ENCODE measurements at regions not wholly inside any gene's neighbourhood (a gene's known extent, or its start where the extent isn't known, plus 50 kb on each side); places are given as distances from the start of the nearest gene placed in this dataset.
"Not testable (repeated sequence)": the region's sequence is repeated elsewhere in the genome, so short reads cannot be mapped to it uniquely, and the experiment has no call there.

DNA sequence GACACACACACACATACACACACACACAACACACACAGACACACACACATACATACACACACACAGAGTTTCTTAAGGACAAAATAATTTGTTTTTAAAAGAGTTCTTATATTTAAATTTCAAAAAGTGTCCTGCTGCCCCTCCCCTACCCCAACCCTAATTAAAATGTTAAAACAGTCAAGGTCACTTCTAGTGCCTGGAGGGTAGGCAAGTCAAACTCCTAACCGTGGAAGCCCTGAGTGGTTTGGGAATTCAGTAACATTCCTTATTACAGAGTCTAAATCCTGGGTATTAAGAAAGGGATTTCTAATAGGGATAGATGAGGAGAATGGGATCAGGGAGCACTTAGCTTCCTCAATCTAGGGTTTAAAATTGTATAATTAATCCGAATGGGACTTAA is 403.6 kb upstream of the NFIA start:
- no peaks in the 10 kb centered on the region for H3K27me3 ChIP-seq
- no peaks in the 10 kb centered on the region for H3K36me3 ChIP-seq
- DNase-seq = no peak
- H3K4me3 ChIP-seq = no peak overlapping the region
- no peaks in the 10 kb centered on the region for H3K9me3 ChIP-seq

DNA sequence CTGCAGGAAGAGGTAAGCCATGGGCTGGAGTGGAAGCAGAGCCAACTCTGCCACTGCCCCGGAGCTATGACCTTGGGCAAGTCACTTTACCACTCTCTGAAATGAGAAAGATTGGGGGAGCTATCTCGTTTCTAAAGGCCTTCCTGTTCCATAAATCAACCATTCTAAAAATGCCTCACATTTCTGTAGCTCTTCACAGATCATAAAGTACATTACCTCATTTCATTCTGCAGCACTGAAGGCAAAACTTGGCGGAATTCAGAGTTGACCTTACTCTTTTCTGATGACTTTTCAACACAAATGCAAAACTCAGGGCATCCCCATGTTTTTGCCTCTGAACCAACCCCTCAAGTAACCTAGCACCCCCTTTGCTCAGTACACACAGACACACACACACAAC is 404.0 kb upstream of the NFIA start:
- H3K27me3 ChIP-seq = no peaks in the 10 kb centered on the region
- H3K9me3 ChIP-seq = no peaks in the 10 kb centered on the region
- H3K36me3 ChIP-seq = no peaks in the 10 kb centered on the region
- no peak for DNase-seq
- no peak overlapping the region for H3K4me3 ChIP-seq

GRCh38 chr1:60672449-60672848 is 409.9 kb upstream of the NFIA start:
- Histone ChIP-seq H3K27me3 (no peaks in the 10 kb centered on the region), H3K9me3 (no peaks in the 10 kb centered on the region), H3K36me3 (no peaks in the 10 kb centered on the region), H3K4me3 (no peak overlapping the region)
- DNase-seq = no peak

DNA sequence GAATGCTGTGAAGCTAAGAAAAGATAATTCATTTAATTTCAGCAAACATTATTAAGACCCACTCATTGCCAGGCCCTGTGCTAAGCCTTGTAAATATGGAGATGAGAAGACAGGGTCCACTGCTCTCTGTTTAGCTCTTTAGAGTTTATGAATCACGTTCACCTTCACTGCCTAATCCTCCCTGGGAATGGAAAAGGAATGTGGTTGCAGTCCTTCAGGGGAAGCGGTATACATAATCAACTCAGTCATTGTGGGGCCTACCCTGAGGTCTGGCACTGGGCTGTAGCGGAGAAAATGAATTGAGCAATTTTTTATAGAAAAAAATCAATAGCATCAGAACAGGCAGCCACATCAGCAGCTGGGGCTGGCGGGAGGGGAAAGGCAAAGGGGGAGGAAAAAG is 412.1 kb upstream of the NFIA start:
- Histone ChIP-seq H3K4me3 (no peak overlapping the region), H3K9me3 (no peaks in the 10 kb centered on the region), H3K36me3 (no peaks in the 10 kb centered on the region), H3K27me3 (no peaks in the 10 kb centered on the region)
- no peak for DNase-seq

- no peak for DNase-seq
- H3K36me3 ChIP-seq = no peaks in the 10 kb centered on the region
- no peaks in the 10 kb centered on the region for H3K9me3 ChIP-seq
- H3K4me3 ChIP-seq = no peak overlapping the region
- no peaks in the 10 kb centered on the region for H3K27me3 ChIP-seq
Measured at GRCh38 chr1:60668585-60668984, 413.8 kb upstream of the NFIA start.

DNA sequence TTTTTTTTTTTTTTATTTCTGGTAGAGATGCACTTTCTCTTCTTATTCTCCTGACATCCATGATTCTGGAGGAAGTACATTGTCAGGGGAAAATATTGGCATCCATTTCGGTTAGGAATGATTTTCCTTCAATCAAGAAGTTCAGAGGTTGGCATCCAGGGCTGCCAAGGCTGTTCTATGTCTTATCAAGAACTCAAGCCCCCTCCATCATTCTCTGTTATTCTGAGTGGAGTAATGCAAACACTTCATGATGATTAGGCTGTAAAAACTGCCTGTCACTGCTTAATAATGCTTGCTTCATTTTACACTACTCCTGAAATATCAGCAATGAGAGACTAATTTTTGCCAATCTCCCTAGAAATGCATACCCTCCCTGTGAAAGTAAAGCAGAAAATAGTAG is 417.1 kb upstream of the NFIA start:
- H3K36me3 ChIP-seq = no peaks in the 10 kb centered on the region
- no peak for DNase-seq
- no peaks in the 10 kb centered on the region for H3K9me3 ChIP-seq
- H3K4me3 ChIP-seq = no peak overlapping the region
- no peaks in the 10 kb centered on the region for H3K27me3 ChIP-seq

- Histone ChIP-seq H3K36me3 (no peaks in the 10 kb centered on the region), H3K27me3 (no peaks in the 10 kb centered on the region), H3K9me3 (no peaks in the 10 kb centered on the region), H3K4me3 (no peak overlapping the region)
- no peak for DNase-seq
Measured at GRCh38 chr1:60664086-60664625, 418.2 kb upstream of the NFIA start.

DNA sequence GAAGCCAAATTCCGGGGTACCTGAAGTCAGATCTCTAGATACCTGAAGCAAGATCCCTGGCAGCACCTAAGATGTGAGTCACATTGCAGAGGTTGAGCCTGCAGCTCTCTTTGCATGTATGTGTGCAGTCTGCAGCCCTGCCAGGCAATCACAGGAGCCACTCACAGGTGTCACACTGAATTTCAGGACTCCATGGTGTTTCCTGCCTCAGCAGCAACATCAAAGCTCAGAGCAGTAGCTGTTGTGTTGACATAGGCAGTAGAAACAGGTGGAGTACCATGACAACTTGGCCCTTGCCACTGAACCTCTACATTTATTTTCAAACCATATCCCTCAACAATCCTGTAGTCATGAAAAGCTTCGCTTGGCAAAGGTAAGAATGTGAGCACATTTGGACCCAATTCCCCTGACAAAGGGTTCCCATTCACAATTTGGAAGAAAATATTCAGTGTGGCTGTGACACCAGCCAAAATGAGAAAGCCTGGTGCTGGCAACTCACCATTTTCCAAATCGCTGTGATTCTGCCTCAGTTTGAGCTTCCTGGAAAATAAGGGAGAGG is 419.8 kb upstream of the NFIA start:
- no peak for DNase-seq
- no peak overlapping the region for H3K4me3 ChIP-seq
- no peaks in the 10 kb centered on the region for H3K9me3 ChIP-seq
- H3K27me3 ChIP-seq = no peaks in the 10 kb centered on the region
- H3K36me3 ChIP-seq = no peaks in the 10 kb centered on the region

- DNase-seq = no peak
- no peaks in the 10 kb centered on the region for H3K36me3 ChIP-seq
- no peaks in the 10 kb centered on the region for H3K9me3 ChIP-seq
- no peaks in the 10 kb centered on the region for H3K27me3 ChIP-seq
- H3K4me3 ChIP-seq = no peak overlapping the region
Measured at GRCh38 chr1:60657926-60658325, 424.4 kb upstream of the NFIA start.

DNA sequence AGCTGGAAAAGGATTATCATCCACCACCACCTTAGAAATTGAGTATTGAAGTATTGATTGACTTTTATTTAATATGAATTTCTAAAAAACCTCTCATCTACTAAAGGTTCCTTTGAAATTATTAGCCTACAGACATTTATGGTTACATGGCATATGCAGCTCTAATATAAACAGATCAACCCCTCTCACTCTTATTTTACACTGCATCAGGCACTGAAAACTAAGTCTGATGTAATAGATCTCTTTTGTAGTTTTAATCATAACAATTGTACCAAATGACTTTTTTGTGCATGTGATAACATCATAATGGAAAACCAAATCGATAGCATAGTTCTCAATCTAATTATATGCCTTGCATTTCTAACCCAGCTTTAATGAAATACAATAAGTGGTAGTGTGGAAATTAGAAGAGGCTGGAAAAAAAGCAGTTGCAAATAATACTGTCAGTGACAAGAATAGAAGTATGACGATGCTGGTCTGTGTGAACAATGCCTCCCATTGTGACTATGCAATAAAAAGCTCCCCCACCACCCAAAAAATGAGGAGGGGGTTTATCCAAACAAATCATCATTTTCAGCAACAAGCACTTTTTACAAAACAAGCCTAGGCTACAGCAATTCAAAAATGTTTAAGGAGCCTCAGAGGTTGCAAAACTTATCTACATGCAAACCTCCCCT is 426.5 kb upstream of the NFIA start:
- no peaks in the 10 kb centered on the region for H3K36me3 ChIP-seq
- no peaks in the 10 kb centered on the region for H3K9me3 ChIP-seq
- no peaks in the 10 kb centered on the region for H3K27me3 ChIP-seq
- DNase-seq = no peak
- H3K4me3 ChIP-seq = no peak overlapping the region

DNA sequence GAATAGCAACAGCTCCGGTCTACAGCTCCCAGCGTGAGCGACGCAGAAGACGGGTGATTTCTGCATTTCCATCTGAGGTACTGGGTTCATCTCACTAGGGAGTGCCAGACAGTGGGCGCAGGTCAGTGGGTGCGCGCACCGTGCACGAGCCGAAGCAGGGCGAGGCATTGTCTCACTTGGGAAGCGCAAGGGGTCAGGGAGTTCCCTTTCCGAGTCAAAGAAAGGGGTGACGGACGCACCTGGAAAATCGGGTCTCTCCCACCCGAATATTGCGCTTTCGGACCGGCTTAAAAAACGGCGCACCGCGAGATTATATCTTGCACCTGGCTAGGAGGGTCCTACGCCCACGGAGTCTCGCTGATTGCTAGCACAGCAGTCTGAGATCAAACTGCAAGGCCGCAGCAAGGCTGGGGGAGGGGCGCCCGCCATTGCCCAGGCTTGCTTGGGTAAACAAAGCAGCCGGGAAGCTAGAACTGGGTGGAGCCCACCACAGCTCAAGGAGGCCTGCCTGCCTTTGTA is 442.3 kb upstream of the NFIA start:
- H3K4me3 ChIP-seq, H3K27me3 ChIP-seq, H3K36me3 ChIP-seq, DNase-seq, H3K9me3 ChIP-seq: not testable (repeated sequence)

DNA sequence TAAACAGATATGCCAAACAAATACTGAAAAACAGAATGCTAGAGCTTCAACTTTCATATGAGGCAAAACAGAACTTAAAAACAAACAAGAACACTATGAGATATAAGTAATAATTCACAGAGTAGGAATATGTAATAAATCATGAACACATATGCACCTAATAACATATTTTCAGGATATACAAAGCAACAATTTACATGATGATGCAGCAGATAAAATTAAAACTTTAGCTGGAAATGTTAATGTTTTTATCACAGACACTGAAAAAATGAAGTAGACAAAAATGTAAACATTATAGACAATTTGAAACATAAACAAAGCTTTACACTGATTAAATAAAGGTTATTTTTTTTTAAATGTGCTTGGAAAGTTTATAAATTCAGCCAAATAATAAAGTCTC is 443.1 kb upstream of the NFIA start:
- no peaks in the 10 kb centered on the region for H3K27me3 ChIP-seq
- H3K36me3 ChIP-seq = no peaks in the 10 kb centered on the region
- DNase-seq = no peak
- H3K4me3 ChIP-seq = no peak overlapping the region
- no peaks in the 10 kb centered on the region for H3K9me3 ChIP-seq

- H3K9me3 ChIP-seq = no peaks in the 10 kb centered on the region
- no peaks in the 10 kb centered on the region for H3K36me3 ChIP-seq
- no peak overlapping the region for H3K4me3 ChIP-seq
- no peaks in the 10 kb centered on the region for H3K27me3 ChIP-seq
- DNase-seq = no peak
Measured at GRCh38 chr1:60637651-60638050, 444.7 kb upstream of the NFIA start.

DNA sequence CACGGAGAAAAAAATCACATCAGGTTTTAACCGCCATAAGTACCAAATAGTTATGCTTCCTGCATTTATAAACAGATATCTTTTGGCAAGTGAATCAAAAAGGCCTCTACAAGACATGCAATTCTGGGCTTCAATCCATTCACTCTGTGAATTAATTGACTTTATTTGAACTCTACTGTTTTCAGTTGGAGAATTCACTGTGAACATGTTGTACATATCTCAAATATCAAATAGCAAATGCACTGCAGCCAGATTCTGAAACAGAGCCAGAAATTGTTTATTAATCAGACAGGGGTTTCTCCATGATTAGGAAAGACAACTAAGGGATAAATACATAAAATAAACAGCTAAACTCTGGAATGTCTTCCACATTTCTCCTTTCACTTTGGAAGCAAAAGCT is 445.4 kb upstream of the NFIA start:
- no peaks in the 10 kb centered on the region for H3K9me3 ChIP-seq
- H3K4me3 ChIP-seq = no peak overlapping the region
- DNase-seq = no peak
- no peaks in the 10 kb centered on the region for H3K27me3 ChIP-seq
- H3K36me3 ChIP-seq = no peaks in the 10 kb centered on the region

- Histone ChIP-seq H3K27me3 (no peaks in the 10 kb centered on the region), H3K9me3 (no peaks in the 10 kb centered on the region), H3K36me3 (no peaks in the 10 kb centered on the region), H3K4me3 (no peak overlapping the region)
- DNase-seq = no peak
Measured at GRCh38 chr1:60634106-60634505, 448.3 kb upstream of the NFIA start.

- no peaks in the 10 kb centered on the region for H3K36me3 ChIP-seq
- H3K4me3 ChIP-seq = no peak overlapping the region
- no peak for DNase-seq
- H3K27me3 ChIP-seq = no peaks in the 10 kb centered on the region
- H3K9me3 ChIP-seq = no peaks in the 10 kb centered on the region
Measured at GRCh38 chr1:60622486-60622885, 459.9 kb upstream of the NFIA start.

DNA sequence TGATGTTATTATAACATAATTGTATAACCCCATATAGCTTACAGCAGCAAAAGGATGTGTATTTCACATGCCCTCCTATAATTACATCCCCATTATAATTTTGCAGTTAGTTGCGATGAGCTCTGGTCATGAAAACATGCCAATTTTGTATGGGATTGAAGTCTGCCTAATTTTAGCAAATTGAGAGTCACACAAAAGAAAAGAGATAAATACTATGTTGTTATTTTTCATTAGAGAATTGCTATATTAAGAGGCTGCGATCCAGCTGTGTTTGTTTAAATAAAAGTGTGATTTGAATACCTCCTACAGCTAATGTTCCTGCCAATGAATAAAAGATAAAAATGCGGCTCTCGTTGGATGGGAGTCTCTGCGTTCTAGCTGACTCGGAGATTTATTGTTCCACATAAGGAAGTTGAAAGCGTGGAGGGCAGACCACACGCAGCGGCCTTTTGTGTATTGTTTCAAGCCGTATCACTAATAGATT is 461.0 kb upstream of the NFIA start:
- H3K27me3 ChIP-seq = no peaks in the 10 kb centered on the region
- no peak for DNase-seq
- no peaks in the 10 kb centered on the region for H3K36me3 ChIP-seq
- no peak overlapping the region for H3K4me3 ChIP-seq
- no peaks in the 10 kb centered on the region for H3K9me3 ChIP-seq

DNA sequence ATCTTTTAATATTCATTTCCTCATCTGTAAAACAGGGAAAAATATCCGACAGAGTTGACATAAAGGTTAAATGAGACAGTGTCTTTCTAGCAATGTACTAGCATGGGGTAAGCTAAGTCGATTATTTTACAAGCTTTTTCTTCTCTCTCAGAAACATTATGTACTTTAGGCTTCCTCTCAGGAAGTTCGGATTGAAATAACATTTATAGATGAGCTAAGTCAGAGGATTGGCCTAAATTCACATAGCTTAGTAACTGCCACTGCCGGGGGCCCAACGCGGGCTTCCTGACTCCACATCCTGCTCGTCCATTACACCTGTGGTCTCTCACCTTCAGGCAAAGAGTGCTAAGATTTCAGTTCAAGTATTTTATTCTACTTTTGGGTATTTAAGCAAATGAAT is 462.3 kb upstream of the NFIA start:
- Histone ChIP-seq H3K9me3 (no peaks in the 10 kb centered on the region), H3K36me3 (no peaks in the 10 kb centered on the region), H3K4me3 (no peak overlapping the region), H3K27me3 (no peaks in the 10 kb centered on the region)
- DNase-seq = no peak

All from MG63 (cell line).